ENCODE measurements at regions not wholly inside any gene's neighbourhood (a gene's known extent, or its start where the extent isn't known, plus 50 kb on each side); places are given as distances from the start of the nearest gene placed in this dataset.

- POLR2A ChIA-PET = no interaction called here
- no peaks in the 10 kb centered on the region for H3K9me2 ChIP-seq
- no peaks in the 10 kb centered on the region for H3K36me3 ChIP-seq (replicated peaks in 1 of 2; ENCODE audit: control insufficient read depth in 1 of 2, insufficient read depth in 2 of 2, low read length in 1 of 2)
- H3K79me2 ChIP-seq (ENCODE audit: insufficient read depth) = no peaks in the 10 kb centered on the region
- WGBS (ENCODE audit: low lambda C conversion rate) = 5% methylated on average over 5 of the region's 5 CpGs
- no peak overlapping the region for H2AFZ ChIP-seq (ENCODE audit: low read depth)
- H3K27me3 ChIP-seq (ENCODE audit: insufficient read depth) = peaks cover 37% of the 10 kb centered on the region
- no peak for TF ChIP-seq NRF1 (IDR thresholded peaks at IDR 0.05; ENCODE audit: low read depth, low read length)
- no peak for TF ChIP-seq TEAD4 (IDR thresholded peaks at IDR 0.05; ENCODE audit: borderline replicate concordance, insufficient read depth)
- TF ChIP-seq GABPA (IDR thresholded peaks at IDR 0.05; ENCODE audit: low read depth) = no peak
- TF ChIP-seq CTCF (IDR thresholded peaks at IDR 0.05) = no peak
- no peak for TF ChIP-seq TAF1 (IDR thresholded peaks at IDR 0.05; ENCODE audit: borderline replicate concordance, low read depth, low read length)
- TF ChIP-seq REST (IDR thresholded peaks at IDR 0.05; ENCODE audit: low read depth, low read length) = no peak
- no peak for TF ChIP-seq RXRA (IDR thresholded peaks at IDR 0.05; ENCODE audit: borderline replicate concordance, low read depth)
- no peak for TF ChIP-seq MAX (IDR thresholded peaks at IDR 0.05; ENCODE audit: low read depth)
- TF ChIP-seq IRF3 (IDR thresholded peaks at IDR 0.05; ENCODE audit: low read depth, low read length) = no peak
- no peak for TF ChIP-seq JUND (IDR thresholded peaks at IDR 0.05)
- TF ChIP-seq NFIC (IDR thresholded peaks at IDR 0.05; ENCODE audit: borderline replicate concordance) = no peak
- no peak for TF ChIP-seq USF1 (IDR thresholded peaks at IDR 0.05; ENCODE audit: borderline replicate concordance, low read depth)
- TF ChIP-seq RFX5 (IDR thresholded peaks at IDR 0.05; ENCODE audit: low read length) = no peak
- TF ChIP-seq EZH2phosphoT487 (IDR thresholded peaks at IDR 0.05; ENCODE audit: borderline replicate concordance, low read depth) = no peak
- TF ChIP-seq EP300 (IDR thresholded peaks at IDR 0.05; ENCODE audit: borderline replicate concordance in 1 of 2, low read depth in 1 of 2, low read length in 1 of 2) = no peak
- TF ChIP-seq FOXM1 (IDR thresholded peaks at IDR 0.05; ENCODE audit: low read depth) = no peak
- H3K4me2 ChIP-seq = no peak overlapping the region
- H3K27ac ChIP-seq (ENCODE audit: low read depth in 2 of 2, low read length in 1 of 2) = no peak overlapping the region
- DNase-seq = peak; percentile 37
- CTCF ChIA-PET = no interaction called here
- H3K4me1 ChIP-seq (ENCODE audit: control insufficient read depth in 1 of 2, insufficient read depth in 2 of 2, low read depth in 1 of 2, low read length in 1 of 2) = no peaks in the 10 kb centered on the region; a peak in 1 of 4 replicates
- no peaks in the 10 kb centered on the region for H4K20me1 ChIP-seq (ENCODE audit: insufficient read depth)
- no peak overlapping the region for H3K9ac ChIP-seq
- H3K4me3 ChIP-seq (ENCODE audit: low read depth in 2 of 2, low read length in 1 of 2) = no peak overlapping the region
- H3K9me3 ChIP-seq = no peaks in the 10 kb centered on the region
- H3F3A ChIP-seq (replicated peaks; ENCODE audit: insufficient read depth) = no peaks in the 10 kb centered on the region
Observed at GRCh38 chr7:32289651-32290414, 200.3 kb downstream of the LSM5 start.

Measured in SK-N-SH (cell line).